HG03064 (cell line): ENCODE measurements at regions not wholly inside any gene's neighbourhood (a gene's known extent, or its start where the extent isn't known, plus 50 kb on each side); places are given as distances from the start of the nearest gene placed in this dataset.

Experiments used
- ATAC-seq: cut with Tn5 transposase; IDR thresholded peaks from one replicate; pipeline ENCODE4 v1.9.1; 2021; ENCODE audit warnings: low read depth; ENCODE audit not compliant: unreplicated experiment

DNA sequence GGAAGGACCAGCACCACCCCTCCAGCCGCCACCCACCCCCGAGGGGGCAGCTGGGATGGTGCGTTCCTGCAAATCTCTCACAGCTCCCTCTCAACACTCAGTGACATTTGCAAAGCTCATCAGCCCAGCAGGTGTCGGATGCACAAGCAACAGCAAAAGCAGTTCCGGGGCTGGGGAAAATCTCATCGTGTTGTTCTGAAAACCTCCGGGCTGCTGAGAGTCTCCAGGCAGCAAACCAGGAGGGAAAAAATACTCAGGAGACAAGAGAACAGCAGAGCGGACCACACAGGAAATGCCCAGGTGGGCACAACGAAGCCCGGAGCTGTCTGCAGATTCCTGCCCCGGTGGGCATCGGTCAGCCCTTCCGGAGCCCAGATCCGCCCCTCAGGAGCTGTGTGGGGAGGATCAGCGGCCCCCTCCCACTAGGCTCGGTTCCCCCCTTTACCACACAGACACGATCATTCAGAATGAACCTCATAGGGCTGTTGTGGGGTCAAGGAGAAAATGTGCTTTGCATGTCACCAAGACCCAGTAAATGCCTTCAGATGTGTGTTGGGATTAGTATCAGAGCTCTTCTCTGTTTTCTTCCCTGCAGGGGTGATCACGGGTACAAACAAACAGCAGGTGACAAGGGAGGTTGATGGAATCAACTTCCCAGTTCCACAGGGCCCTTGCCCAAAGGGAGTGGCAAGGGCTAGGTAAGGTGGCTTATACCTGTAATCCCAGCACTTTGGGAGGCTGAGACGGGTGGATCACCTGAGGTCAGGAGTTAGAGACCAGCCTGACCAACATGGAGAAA is 127.0 kb upstream of the TIAM1 start:
- no peak for ATAC-seq

DNA sequence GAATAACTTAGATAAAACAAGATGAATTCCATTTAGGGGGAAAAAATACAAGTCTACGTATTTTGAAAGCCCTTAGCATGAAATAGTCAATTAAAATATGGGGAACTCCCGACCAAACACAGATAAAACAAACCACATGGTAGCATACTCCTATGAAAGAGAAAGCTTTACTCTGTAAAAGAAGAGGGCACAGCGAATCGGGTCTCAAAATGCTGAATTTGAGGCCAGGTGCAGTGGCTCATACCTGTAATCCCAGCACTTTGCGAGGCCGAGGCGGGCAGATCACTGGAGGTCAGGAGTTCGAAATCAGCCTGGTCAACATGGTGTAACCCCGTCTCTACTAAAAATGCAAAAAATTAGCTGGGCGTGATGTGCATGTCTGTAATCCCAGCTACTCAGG is 116.9 kb upstream of the TIAM1 start:
- ATAC-seq: no peak

DNA sequence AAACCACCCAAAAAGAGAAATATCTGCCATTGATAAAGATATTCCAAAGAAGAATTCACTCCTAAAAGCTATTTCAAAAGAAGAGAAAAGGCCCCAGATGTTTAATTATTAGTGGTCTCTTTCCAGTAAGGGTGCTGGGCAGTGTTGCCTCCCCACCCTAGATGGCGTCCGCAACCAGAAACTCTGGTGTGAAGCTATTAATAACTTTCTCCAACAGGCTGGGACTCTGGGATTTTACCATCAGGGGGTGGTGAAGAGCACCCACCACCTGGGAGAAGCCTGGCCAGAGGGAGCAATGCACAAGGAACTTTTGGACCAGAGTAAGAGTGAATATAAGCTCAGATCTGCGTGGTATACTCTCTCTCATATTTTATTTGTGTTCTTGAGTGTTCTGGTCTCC is 115.4 kb upstream of the TIAM1 start:
- no peak for ATAC-seq

DNA sequence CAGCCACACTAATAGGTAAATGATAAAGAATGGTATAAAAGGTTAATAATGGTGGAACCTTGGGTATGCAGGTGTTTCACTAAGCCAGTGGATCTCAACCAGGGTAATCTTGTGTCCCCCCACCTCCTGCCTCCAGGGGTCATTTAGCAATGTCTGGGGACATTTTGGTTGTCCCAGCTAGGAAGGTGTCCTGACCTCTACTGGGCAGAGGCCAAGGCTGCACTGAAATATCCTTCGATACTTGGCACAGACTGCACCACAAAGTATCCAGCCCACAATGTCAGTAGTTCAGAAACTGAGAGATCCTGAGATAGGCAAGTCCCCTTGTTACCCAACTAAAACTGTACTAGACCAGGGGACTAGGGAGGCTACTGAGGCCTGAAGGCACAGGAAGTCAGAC is 113.6 kb upstream of the TIAM1 start:
- no peak for ATAC-seq

DNA sequence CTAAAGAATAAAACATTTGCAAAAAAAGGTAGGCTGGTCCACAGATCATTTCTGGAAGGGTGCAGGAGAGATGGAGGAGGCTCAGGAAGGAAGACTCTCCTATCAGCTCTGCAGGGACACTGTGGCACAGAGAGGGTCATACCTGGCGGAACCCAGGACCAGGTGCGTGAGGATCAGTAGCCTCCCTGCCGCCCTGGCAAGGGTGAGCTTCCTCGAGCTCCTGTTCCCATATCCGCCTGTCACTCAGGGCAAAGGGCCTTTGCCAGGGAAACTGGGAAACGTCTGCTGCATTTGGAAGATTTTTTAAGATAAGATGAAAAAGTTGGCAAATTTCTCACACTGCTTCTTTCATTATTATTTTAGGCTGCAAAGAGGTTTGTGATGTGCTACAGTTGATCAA is 112.1 kb upstream of the TIAM1 start:
- no peak for ATAC-seq

DNA sequence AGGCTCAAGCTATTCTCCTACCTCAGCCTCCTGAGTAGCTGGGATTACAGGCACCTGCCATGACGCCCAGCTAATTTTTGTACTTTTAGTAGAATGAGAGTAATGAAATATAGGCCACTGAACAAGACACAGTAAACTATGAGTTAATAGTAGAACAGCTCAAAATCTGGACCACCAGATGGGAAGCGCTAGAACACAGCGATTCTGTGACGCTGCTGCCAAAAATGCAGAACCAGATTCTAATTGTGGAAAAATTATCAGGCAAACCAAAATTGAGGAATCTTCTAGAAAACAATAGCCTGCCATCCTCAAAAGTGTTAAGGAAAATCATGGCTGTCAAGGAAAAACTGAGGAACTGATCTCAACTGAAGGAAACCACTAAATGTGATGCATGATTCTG is 111.4 kb upstream of the TIAM1 start:
- no peak for ATAC-seq

DNA sequence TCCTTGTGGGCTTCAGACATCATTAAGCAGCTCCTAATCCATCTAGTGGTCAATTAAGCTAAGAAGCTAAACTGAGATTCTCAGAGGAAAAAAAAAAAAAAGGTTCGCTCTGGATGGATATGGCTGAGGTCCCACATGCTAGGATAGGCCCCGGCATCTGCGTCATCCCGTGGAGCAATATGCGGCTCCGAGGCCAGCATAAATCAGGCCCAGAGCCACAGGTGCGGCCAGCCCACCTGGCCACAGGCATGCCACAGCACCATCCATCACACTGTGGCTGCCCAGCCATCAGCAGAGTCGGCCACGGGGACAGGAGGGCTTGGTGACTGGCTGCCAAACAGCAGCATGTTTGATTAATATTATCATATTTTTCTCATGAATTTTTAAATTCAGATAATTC is 106.9 kb upstream of the TIAM1 start:
- no peak for ATAC-seq

DNA sequence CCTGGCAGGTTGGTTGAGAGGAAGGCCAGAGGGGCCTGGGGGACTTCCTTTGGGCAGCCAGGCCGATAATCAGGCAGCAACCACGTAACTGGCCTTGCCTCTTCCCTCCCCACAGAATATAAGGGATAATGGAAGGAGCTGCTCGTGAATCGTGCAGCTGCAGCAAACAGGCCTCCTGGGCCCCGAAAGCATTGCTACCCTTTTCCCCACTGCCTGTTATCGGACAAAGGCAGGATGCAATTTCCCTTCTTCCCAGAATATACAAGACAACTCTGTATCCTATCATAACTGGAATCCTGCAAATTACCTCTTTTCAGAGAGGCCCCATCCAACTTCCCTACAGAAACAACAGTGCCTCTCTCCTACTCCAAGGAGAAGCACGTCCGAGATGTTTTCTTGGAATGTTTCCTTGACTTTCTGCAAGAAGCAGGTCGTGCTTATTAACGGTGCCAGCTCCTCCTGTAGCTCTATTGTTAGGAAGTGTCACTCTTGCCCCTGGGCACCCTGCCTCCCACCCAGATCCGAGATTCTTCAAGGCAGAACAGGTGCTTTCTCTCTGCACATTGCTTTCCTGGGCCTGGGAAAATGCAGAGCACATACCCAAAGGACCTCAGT is 106.0 kb upstream of the TIAM1 start:
- no peak for ATAC-seq

DNA sequence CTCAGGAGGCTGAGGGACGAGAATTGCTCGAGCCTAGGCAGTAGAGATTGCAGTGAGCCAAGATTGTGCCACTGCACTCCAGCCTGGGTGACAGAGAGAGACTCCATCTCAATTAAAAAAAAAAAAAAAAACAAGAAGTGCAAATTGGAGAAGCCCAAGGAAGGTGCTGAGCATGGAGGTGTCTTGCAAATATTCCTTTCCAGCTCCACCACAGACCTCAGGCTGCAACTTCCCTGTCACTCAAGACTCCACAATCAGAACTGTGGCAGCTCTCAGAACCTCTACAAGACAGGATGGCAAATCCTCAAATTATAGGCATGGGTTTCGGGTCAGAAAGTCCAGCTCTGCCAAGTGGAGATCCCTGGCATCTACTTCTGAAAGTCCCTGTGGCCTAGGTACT is 104.4 kb upstream of the TIAM1 start:
- no peak for ATAC-seq

DNA sequence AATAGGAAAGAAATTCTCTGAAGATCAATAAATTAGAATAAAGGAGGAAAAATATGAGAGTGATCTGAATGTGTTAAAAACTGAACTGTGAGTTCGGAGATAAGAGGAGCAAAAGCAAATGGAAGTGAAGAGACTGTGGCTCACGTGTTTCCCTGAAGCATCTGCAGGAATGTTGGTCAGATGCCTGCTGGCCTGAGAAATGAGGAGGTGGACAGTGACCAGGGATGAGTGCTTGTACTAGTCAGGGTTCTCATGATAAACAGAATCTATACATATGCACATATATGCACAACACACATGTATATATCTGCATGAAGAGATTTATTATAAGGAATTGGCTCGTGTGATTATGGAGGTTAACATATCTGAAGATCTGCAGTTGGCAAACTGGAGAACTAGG is 103.4 kb upstream of the TIAM1 start:
- no peak for ATAC-seq

DNA sequence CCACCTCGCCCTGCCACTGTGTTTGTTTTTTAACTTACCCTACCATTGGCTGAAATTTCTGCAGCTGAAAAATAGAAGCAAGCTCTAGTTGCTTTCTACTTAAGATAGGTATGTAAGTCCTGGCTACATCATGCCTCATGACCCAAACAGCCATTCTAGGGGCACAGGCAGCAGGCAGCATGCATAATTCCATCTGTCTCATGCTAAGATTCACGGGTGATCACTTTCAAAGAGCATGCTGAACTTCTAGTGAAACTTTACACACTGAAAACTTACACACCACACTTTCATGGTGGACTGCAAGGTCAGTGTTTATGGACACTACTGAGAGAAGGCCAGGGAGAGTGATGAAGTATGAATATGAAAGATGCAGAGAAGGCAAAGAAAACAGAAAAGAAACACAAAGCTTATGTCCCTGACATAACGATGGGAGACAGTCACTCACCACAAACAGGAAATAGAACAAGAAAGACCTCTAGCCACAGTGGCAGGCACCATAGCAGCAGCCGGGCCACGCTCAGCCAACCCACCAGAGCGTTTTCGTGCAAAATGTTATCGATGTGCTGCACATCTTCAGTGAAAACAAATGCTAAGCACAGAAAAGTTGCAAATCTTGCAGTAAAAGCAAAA is 102.3 kb upstream of the TIAM1 start:
- no peak for ATAC-seq

DNA sequence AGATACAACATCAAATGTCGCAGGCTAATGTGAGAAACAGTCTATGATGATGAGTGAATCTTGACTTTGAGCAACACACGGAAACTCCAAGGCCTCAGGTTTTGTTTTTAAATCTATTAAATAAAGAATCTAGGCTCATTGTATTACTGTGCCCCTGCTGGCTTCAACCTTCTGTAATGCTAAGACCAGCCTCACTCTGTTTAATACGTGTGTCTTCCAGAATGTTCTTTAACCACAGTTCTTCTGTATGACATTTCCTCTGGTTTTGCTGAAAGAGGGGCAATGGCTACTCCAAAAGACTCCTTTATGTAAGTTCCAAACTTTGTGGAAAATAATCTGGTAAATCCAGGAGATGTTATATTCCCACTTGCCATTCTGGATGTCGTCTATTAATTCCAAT is 101.1 kb upstream of the TIAM1 start:
- ATAC-seq: no peak

DNA sequence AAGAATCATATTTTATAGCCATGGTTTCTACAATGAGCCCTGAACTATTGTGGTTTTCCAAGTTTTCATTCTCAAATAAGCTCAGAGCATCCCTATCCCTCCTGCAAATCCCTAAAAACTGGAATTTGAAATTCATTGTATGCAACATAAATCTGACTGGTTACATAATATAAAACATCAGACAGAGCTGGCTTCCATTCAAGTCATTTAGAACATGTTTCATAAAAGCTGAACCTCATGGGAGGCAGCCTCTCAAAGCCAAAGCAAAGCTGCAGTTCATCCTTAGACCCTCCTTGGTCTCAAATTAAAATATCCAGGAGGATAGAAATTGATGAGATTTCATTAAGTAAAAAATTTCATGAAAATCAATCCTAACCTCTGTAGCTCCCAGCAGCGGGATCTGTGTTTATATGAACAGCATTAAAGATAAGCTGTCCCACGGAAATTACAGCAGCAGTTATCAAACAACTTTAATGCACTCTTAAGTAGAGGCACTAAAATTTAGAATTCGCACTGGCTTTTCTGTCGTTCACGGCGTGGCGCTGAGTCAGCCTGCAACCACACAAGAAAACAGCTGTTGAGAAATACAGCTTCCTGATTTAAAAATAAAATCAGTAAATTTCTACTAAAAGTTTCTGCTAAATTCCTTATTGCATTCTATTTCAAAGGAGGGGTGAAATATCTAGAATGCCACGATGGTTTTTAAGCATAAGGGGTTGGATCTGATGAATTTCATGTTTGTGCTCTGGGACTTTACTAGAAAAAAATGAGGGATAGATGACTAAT is 99.9 kb upstream of the TIAM1 start:
- ATAC-seq: no peak

DNA sequence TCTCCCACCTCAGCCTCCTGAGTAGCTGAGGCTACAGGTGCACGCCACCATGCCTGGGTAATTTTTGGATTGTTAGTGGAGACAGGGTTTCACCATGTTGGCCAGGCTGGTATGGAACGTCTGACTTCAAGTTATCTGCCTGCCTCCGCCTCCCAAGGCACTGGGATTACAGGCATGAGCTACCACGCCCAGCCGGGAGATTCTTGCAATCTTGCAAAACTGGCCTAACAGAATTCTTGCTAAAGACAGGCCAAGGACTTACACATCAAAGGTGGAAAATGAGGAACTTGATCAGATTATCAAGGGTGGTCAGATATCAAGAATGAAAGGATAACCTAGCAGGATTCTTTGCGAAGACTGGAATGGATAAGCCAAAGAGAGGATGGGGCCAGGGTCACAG is 98.3 kb upstream of the TIAM1 start:
- no peak for ATAC-seq

DNA sequence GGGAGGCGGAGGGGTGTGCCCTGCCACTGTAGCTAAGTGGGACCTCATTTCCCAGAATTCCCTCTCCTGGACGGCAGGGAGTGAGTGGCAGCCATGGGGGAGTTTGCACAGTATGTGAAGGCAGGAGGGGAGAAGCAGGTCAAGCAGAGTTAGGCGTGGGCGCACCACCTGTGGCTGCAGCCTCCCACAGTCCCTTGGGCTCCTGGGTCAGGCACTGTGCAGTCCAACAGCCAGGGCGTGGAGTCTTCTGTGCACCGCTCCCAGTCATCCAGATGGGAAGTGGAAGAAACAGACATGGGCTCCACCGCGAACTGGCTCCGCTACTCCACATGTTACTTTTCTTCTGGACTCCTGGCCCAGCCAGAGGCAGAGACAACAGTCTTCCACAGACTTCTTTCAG is 85.4 kb upstream of the TIAM1 start:
- ATAC-seq: no peak

DNA sequence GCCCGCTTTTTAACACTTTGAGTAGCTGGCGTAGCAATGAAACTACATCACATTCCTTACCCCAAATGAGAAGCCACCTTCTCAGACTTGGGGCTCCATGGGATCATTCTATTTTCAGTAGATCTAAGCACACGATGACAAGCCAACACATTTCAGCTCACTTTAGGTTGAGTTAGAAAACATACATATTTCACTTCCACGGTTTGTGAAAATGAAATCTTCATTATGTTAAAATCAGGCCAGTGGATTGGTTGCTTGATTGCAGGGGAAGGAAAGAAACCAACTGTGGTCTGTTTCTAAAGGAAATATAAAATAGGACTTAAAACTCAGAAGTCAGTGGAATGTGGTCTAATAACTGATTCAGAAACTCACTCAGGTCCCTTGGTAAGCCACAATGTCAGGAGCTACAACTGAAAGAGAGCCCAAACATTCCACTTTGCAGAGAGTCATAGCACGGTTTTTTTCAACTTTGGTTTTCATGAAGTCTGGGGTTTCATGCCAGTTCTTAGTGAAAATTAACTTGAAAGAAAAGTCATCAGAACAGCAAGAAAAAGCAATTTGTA is 82.3 kb upstream of the TIAM1 start:
- ATAC-seq: no peak

DNA sequence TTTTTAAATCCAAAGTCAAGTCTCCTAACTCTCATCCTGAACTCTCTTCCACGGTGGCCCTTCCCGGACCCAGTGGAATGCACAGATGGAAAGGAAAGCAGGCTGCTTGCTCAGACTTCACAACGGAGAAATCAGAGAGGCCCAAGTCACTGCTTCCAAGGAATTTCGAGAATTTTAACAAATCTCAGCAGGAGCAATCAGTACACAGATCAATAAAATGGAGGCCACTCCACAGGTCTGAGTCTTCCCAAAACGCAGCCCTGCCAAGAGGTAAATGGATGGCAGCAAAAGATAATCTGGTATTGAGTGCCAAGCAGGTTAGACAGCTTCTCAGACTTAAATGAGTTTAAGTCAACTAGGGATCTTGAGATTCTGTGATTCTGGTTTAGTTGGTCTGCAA is 81.1 kb upstream of the TIAM1 start:
- ATAC-seq: no peak

DNA sequence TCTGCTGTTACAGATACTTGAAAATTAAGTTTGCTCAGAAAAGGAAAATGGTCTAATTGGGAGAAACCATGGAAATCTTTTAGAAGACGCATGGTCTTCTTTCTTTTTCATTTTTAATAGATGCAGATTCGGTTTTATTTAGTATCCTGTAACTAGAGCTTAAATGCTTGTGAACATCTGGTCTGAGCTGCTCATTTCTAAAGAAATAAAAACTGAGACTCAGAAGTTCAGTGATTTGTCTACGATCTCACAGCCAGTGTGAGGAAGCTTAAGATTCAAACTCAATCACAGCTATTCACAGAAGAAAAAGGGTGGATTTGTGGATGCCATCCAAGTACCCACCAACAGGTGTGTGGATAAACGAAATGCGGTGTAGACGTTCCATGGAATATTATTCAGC is 80.0 kb upstream of the TIAM1 start:
- no peak for ATAC-seq

DNA sequence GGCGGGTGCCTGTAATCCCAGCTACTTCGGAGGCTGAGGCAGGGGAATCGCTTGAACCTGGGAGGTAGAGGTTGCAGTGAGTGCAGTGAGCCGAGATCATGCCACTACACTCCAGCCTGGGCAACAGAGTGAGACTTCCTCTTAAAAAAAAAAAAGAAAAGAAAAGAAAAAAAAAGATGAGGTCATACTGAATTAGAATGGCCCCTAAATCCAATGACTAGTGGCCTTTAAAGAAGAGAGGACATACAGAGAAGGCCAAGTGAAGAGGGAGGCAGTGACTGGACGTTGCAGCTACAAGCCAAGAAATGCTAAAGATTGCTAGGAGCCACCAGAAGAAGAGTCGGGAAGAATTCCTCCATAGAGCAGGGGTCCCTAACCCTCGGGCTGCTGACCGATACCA is 76.9 kb upstream of the TIAM1 start:
- no peak for ATAC-seq

DNA sequence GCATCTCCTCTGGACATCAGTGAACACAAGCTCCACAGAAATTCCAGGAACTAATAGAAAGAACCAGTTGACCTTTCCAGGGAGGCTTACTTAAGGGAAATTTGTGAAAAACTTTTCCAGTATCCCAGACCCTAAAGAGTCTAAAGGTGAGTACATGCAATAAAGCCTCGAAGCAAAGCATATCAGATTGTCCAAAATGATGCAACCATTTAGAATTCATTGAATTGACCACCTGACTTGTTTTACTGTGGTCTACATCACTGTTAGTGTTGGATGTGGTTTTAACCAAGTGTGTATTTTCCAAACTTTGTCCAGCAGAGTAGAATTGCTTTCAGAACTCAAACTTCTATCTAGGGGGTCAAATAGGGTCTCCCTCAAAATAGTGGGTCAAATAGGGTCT is 76.3 kb upstream of the TIAM1 start:
- ATAC-seq: no peak

DNA sequence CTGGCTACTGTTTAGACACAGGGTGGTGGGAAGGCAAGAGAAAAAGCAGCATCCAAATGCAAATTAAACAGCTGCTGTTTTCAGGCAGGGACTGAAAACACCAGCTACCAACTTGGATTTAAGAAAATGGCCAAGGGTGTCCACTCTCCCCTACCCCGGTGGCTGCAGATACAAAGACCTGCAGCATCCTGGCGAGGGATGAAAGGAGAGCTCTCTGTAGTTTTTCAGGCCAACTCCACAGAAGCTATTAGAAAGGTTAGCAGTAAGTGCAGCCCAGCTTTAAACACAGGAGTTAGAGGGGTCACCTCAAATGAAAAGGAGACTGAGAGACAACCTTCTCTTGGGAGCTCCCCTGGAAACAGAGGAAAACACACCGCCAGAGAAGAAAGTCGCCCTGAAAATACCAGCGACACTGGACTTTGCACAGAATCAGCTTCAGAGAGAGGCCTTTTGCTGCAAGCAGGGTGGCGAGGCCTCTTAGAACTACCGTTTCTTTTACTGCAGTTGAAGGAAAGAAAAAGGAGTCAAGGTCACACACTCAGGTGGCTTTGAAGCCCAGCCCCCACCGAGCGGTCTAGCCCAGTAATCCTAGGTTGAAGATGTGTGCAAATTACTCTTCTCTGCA is 74.4 kb upstream of the TIAM1 start:
- ATAC-seq: no peak
